CD14-positive monocyte (primary cell): ENCODE measurements at regions not wholly inside any gene's neighbourhood (a gene's known extent, or its start where the extent isn't known, plus 50 kb on each side); places are given as distances from the start of the nearest gene placed in this dataset.

Experiments used
- DNase-seq, 3 donors: peaks; one replicate each; pipeline ENCODE4 v3.0.0-alpha.2; 2011 to 2022
- H2AFZ ChIP-seq: 2 replicates; pipeline ENCODE4 v1.6.0; 2012; ENCODE audit warnings: mild to moderate bottlenecking, low read depth, low read length, inconsistent platforms; ENCODE audit not compliant: insufficient read depth, poor library complexity, severe bottlenecking
- H3K27ac ChIP-seq, 2 donors: 1 replicate in 1 of 2; 2 replicates in 1 of 2; pipeline ENCODE4 v1.5.1; 2012 to 2013; ENCODE audit warnings: low read length in 2 of 2, control low read depth in 1 of 2, inconsistent platforms in 1 of 2, low read depth in 1 of 2, mild to moderate bottlenecking in 1 of 2
- H3K27me3 ChIP-seq, 2 donors: one replicate each; pipeline versions ENCODE4 v1.6.0 to v1.6.1; 2011 to 2013; ENCODE audit warnings: low read length in 2 of 2; ENCODE audit not compliant: control insufficient read depth in 2 of 2, insufficient read depth in 2 of 2
- H3K36me3 ChIP-seq, 2 donors: replicated peaks in 1 of 2; 1 replicate in 1 of 2; 2 replicates in 1 of 2; pipeline versions ENCODE4 v1.5.1 to v1.6.1; 2012 to 2013; ENCODE audit warnings: low read length in 2 of 2, control low read depth in 1 of 2, inconsistent platforms in 1 of 2, mild to moderate bottlenecking in 1 of 2; ENCODE audit not compliant: insufficient read depth in 2 of 2, control insufficient read depth in 1 of 2
- H3K4me1 ChIP-seq, 2 donors: 1 replicate in 1 of 2; 2 replicates in 1 of 2; pipeline versions ENCODE4 v1.5.1 to v1.6.1; 2012 to 2013; ENCODE audit warnings: low read length in 2 of 2, control low read depth in 1 of 2, inconsistent platforms in 1 of 2, mild to moderate bottlenecking in 1 of 2, moderate library complexity in 1 of 2; ENCODE audit not compliant: insufficient read depth in 2 of 2, control insufficient read depth in 1 of 2
- H3K4me2 ChIP-seq: replicated peaks from 2 replicates; pipeline ENCODE3; 2012; ENCODE audit warnings: low read length, moderate library complexity, mild to moderate bottlenecking; ENCODE audit not compliant: poor library complexity, severe bottlenecking; ENCODE audit errors: extremely low read depth
- H3K4me3 ChIP-seq, 3 experiments: fragments of 200-600 bp in 1 of 3; sonication (generic) in 1 of 3; replicated peaks in 1 of 3; 1 replicate in 2 of 3; 2 replicates in 1 of 3; pipeline ENCODE4 v1.5.1; 2011 to 2013; ENCODE audit warnings: low read length in 3 of 3, mild to moderate bottlenecking in 3 of 3, control low read depth in 2 of 3, low read depth in 2 of 3, inconsistent platforms in 1 of 3, moderate library complexity in 1 of 3
- H3K79me2 ChIP-seq: 2 replicates; pipeline ENCODE4 v1.6.0; 2012; ENCODE audit warnings: mild to moderate bottlenecking, control low read depth, inconsistent platforms, low read length, moderate library complexity; ENCODE audit not compliant: insufficient read depth
- H3K9ac ChIP-seq: 2 replicates; pipeline ENCODE4 v1.6.0; 2017; ENCODE audit warnings: low read length, mild to moderate bottlenecking; ENCODE audit not compliant: insufficient read depth, poor library complexity, severe bottlenecking
- H3K9me3 ChIP-seq, 2 donors: replicated peaks in 1 of 2; 1 replicate in 1 of 2; 2 replicates in 1 of 2; pipeline versions ENCODE4 v1.5.1 to v1.6.1; 2012 to 2013; ENCODE audit warnings: low read length in 2 of 2, control low read depth in 1 of 2; ENCODE audit not compliant: control insufficient read depth in 1 of 2, insufficient read depth in 1 of 2
- H4K20me1 ChIP-seq: 2 replicates; pipeline ENCODE4 v1.6.0; 2012; ENCODE audit warnings: mild to moderate bottlenecking, low read length, control low read depth, moderate library complexity; ENCODE audit not compliant: insufficient read depth
- H3K27ac Mint-ChIP-seq, 7 donors: one replicate each; pipeline ENCODE4 v1.8.0; 2020; ENCODE audit warnings: mild to moderate bottlenecking in 7 of 7, mixed read lengths in 7 of 7, moderate library complexity in 6 of 7, inconsistent platforms in 2 of 7
- H3K27me3 Mint-ChIP-seq, 3 donors: one replicate each; pipeline ENCODE4 v1.8.0; 2021 to 2022; ENCODE audit warnings: low read depth in 3 of 3, mild to moderate bottlenecking in 3 of 3, mixed read lengths in 3 of 3, moderate library complexity in 3 of 3, inconsistent platforms in 1 of 3
- H3K36me3 Mint-ChIP-seq, 2 donors: one replicate each; pipeline ENCODE4 v1.8.0; 2020; ENCODE audit warnings: mixed read lengths in 2 of 2, inconsistent platforms in 1 of 2, mild to moderate bottlenecking in 1 of 2
- H3K4me1 Mint-ChIP-seq: one replicate; pipeline ENCODE4 v1.8.0; 2020; ENCODE audit warnings: mild to moderate bottlenecking, mixed read lengths
- H3K4me3 Mint-ChIP-seq, 2 donors: one replicate each; pipeline ENCODE4 v1.8.0; 2020; ENCODE audit warnings: mild to moderate bottlenecking in 2 of 2, mixed read lengths in 2 of 2, moderate library complexity in 1 of 2
- H3K9me3 Mint-ChIP-seq, 7 donors: one replicate each; pipeline ENCODE4 v1.8.0; 2020 to 2022; ENCODE audit warnings: mixed read lengths in 7 of 7, mild to moderate bottlenecking in 6 of 7, moderate library complexity in 6 of 7, inconsistent platforms in 2 of 7
- CTCF ChIP-seq: fragments of 200-600 bp; IDR thresholded peaks from one replicate; pipeline ENCODE4 v1.8.0; 2022; ENCODE audit warnings: antibody characterized with exemption, mild to moderate bottlenecking
- WGBS: methylation state at CpG from one replicate; pipeline ENCODE4 v1.1.5; 2013; ENCODE audit warnings: missing lambda C conversion rate; ENCODE audit not compliant: insufficient coverage; 5-methylcytosine and 5-hydroxymethylcytosine counted together
- intact Hi-C, 2 donors: fragments of 100-400 bp; cut with micrococcal nuclease; formaldehyde crosslinking; loops; one replicate each; pipeline versions ENCODE4 v1.15.0 to v1.15.1; 2023

- no peak overlapping the region for H3K4me3 ChIP-seq
- no peak for TF ChIP-seq CTCF
Observed at GRCh38 chr10:125379592-125379991, 219.2 kb upstream of the CTBP2 start.

DNA sequence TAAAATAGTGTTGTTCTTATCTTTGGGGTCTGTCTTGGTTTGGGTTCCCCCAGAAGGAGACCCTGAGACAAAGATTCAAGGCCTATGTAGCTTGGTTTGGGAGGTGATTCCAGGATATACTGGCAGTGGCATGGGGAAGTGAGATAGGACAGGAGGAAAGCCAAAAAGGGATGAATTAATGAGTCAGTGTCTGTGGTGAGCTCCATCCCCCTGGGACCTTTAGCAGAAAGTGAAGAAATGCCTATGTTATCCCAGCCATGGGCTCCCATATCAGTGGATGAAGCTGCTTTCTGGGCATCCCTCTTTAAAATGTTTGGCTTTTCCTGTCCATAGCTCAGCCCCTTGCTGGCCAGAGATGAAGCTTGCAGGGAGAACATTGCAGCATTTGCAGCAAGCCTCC lies 217.0 kb upstream of the CTBP2 start:
- no peak for TF ChIP-seq CTCF
- Histone ChIP-seq H2AFZ (no peak overlapping the region), H3K9ac (no peak overlapping the region), H3K9me3 (peaks cover 0 to 5% of the 10 kb centered on the region in 2 donors), H4K20me1 (no peaks in the 10 kb centered on the region), H3K4me1 (no peaks in the 10 kb centered on the region), H3K36me3 (no peaks in the 10 kb centered on the region), H3K27ac (no peak overlapping the region), H3K27me3 (no peaks in the 10 kb centered on the region), H3K4me2 (no peak overlapping the region), H3K4me3 (no peak overlapping the region), H3K79me2 (no peaks in the 10 kb centered on the region)
- Mint-ChIP-seq H3K27ac (no peak overlapping the region), H3K4me3 (no peak overlapping the region), H3K27me3 (peaks cover 3 to 8% (median 3%) of the 10 kb centered on the region in 3 donors), H3K9me3 (peaks cover 0 to 17% (median 4%) of the 10 kb centered on the region in 7 donors), H3K36me3 (no peaks in the 10 kb centered on the region), H3K4me1 (no peaks in the 10 kb centered on the region)
- intact Hi-C loops: no loop called here
- DNase-seq: no peak

More at GRCh38 chr10:125379592-125379991, 219.2 kb upstream of the CTBP2 start:
- no peak overlapping the region for H3K9ac ChIP-seq
- WGBS: 100% methylated on average over 2 of the region's 4 CpGs
- no peak overlapping the region for H2AFZ ChIP-seq
- Mint-ChIP-seq H3K27ac (no peak overlapping the region), H3K4me1 (no peaks in the 10 kb centered on the region), H3K4me3 (no peak overlapping the region), H3K9me3 (peaks cover 5 to 25% (median 12%) of the 10 kb centered on the region in 7 donors), H3K27me3 (peaks cover 3 to 5% (median 4%) of the 10 kb centered on the region in 3 donors), H3K36me3 (no peaks in the 10 kb centered on the region)
- no peaks in the 10 kb centered on the region for H3K4me1 ChIP-seq
- DNase-seq: no peak
- intact Hi-C loops: no loop called here
- no peaks in the 10 kb centered on the region for H3K79me2 ChIP-seq
- peaks cover 3 to 9% of the 10 kb centered on the region in 2 donors for H3K9me3 ChIP-seq
- H3K27ac ChIP-seq: no peak overlapping the region
- no peaks in the 10 kb centered on the region for H3K27me3 ChIP-seq
- no peaks in the 10 kb centered on the region for H4K20me1 ChIP-seq
- no peaks in the 10 kb centered on the region for H3K36me3 ChIP-seq
- H3K4me2 ChIP-seq: no peak overlapping the region
